GM18517 (cell line): ENCODE measurements at regions not wholly inside any gene's neighbourhood (a gene's known extent, or its start where the extent isn't known, plus 50 kb on each side); places are given as distances from the start of the nearest gene placed in this dataset.

Experiments
- ATAC-seq: cut with Tn5 transposase; IDR thresholded peaks from one replicate; pipeline ENCODE4 v1.9.1; 2021; ENCODE audit warnings: mild to moderate bottlenecking, moderate library complexity; ENCODE audit not compliant: unreplicated experiment

GRCh38 chr12:97408363-97408762 is 54.2 kb upstream of the RMST start:
- ATAC-seq, result no peak

- no peak for ATAC-seq
Measured at GRCh38 chr12:97411341-97411740, 51.3 kb upstream of the RMST start.
